Large intestine (tissue), 3 donors: ENCODE measurements at regions not wholly inside any gene's neighbourhood (a gene's known extent, or its start where the extent isn't known, plus 50 kb on each side); places are given as distances from the start of the nearest gene placed in this dataset.
A peak's percentile ranks its signal among the peaks of the same experiment; 100 is the strongest.

Experiments used
- DNase-seq, 2 donors: peaks; one replicate each; pipeline versions ENCODE4 v3.0.0 to v3.0.0-alpha.2; 2013
- H3K27ac ChIP-seq: one replicate; pipeline ENCODE4 v1.5.1; 2013; ENCODE audit warnings: low read length
- H3K27me3 ChIP-seq: 2 replicates; pipeline ENCODE4 v1.6.1; 2013; ENCODE audit warnings: low read length; ENCODE audit not compliant: control insufficient read depth, insufficient read depth
- H3K36me3 ChIP-seq: 2 replicates; pipeline ENCODE4 v1.6.1; 2013; ENCODE audit warnings: low read length; ENCODE audit not compliant: control insufficient read depth, insufficient read depth
- H3K4me1 ChIP-seq: one replicate; pipeline ENCODE4 v1.6.1; 2013; ENCODE audit warnings: low read length; ENCODE audit not compliant: control insufficient read depth, insufficient read depth
- H3K4me3 ChIP-seq: one replicate; pipeline ENCODE4 v1.5.1; 2013; ENCODE audit warnings: low read length
- H3K9me3 ChIP-seq: one replicate; pipeline ENCODE4 v1.6.1; 2013; ENCODE audit warnings: mild to moderate bottlenecking, low read depth, low read length, moderate library complexity; ENCODE audit not compliant: control insufficient read depth
- WGBS: methylation state at CpG from one replicate; pipeline ENCODE4 v1.1.5; 2013; ENCODE audit warnings: low lambda C conversion rate; ENCODE audit not compliant: insufficient coverage; 5-methylcytosine and 5-hydroxymethylcytosine counted together

DNA sequence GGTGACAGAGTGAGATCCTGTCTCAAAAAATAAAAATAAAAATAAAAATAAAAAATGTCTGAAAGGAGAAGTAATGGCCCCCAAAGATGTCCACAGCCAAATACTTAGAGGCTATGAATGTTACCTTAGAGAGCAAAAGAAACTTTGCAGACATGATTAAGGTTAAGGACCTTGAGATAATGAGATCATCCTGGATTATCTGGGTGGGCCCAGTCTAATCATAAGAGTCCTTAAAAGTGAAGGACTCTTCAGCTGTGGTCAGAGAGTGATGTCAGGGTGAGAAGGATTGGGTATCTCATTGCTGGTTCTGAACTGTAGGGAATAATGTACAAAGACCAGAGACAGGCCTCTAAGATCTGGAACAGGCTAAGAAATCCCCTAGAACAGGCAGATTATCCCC, 84.9 kb upstream of the POU1F1 start:
- Histone ChIP-seq H3K27me3 (no peaks in the 10 kb centered on the region), H3K4me1 (no peaks in the 10 kb centered on the region), H3K4me3 (no peak overlapping the region), H3K36me3 (no peaks in the 10 kb centered on the region), H3K27ac (no peak overlapping the region), H3K9me3 (no peaks in the 10 kb centered on the region)
- no peak for DNase-seq

GRCh38 chr3:87359826-87360225, 83.4 kb upstream of the POU1F1 start:
- Histone ChIP-seq H3K4me1 (no peaks in the 10 kb centered on the region), H3K27ac (no peak overlapping the region), H3K4me3 (no peak overlapping the region), H3K27me3 (no peaks in the 10 kb centered on the region), H3K36me3 (no peaks in the 10 kb centered on the region), H3K9me3 (no peaks in the 10 kb centered on the region)
- no CpG with 5 or more reads among the region's 2 CpGs for WGBS
- no peak for DNase-seq

DNA sequence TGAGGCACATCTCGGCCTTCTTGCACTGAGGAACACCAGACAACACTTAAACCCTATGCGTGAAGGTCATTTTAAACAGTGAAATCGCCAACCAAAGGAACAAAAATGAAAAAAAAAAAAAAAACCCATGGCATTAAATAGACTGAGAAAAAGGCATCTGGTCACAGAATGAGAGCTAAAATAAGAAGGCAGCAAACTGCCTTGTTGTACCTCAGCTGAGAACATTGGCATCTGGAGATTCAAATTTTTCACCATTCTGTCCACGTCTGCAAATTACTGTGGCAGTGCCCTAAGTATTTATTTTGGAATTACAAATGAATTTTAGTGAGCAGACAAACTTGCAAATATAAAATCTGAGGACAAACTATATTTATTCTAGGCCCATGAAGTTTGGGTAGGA, 82.6 kb upstream of the POU1F1 start:
- H3K36me3 ChIP-seq: no peaks in the 10 kb centered on the region
- H3K27ac ChIP-seq: no peak overlapping the region

GRCh38 chr3:87358066-87358465, 81.7 kb upstream of the POU1F1 start:
- H3K4me3 ChIP-seq: no peak overlapping the region
- no CpG with 5 or more reads among the region's 2 CpGs for WGBS
- no peaks in the 10 kb centered on the region for H3K36me3 ChIP-seq
- H3K4me1 ChIP-seq: no peaks in the 10 kb centered on the region
- DNase-seq: no peak
- no peaks in the 10 kb centered on the region for H3K27me3 ChIP-seq
- no peaks in the 10 kb centered on the region for H3K9me3 ChIP-seq
- H3K27ac ChIP-seq: no peak overlapping the region

More for the DNA sequence above, 82.6 kb upstream of the POU1F1 start:
- no peak for DNase-seq
- 80% methylated on average over 1 of the region's 4 CpGs for WGBS
- Histone ChIP-seq H3K4me1 (no peaks in the 10 kb centered on the region), H3K4me3 (no peak overlapping the region), H3K9me3 (no peaks in the 10 kb centered on the region), H3K27me3 (no peaks in the 10 kb centered on the region)

- no peak overlapping the region for H3K27ac ChIP-seq
- H3K9me3 ChIP-seq: no peaks in the 10 kb centered on the region
- peak; percentile 59 to 71 for DNase-seq
- H3K4me3 ChIP-seq: no peak overlapping the region
- H3K4me1 ChIP-seq: peaks cover 5% of the 10 kb centered on the region
- H3K27me3 ChIP-seq: no peaks in the 10 kb centered on the region
- no peaks in the 10 kb centered on the region for H3K36me3 ChIP-seq
Measured at GRCh38 chr3:87354398-87354797, 78.0 kb upstream of the POU1F1 start.

DNA sequence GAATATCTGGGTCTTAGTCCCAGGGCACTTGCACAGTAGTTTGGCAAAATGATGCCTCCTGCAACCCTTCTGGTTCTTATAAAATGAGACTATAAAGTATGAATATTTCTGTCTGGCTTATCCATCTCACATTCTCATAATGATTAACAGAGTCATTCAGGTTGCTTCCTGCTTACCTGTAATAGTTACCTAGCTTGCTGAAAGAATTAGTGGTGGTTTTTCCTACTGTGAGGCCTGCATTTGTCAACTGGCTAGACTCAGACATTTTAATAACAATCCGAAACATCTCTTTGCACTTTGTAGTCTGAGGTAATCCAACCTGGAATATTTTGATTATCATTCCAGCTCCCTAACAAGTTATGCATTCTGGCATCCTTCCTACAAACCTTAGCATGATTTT, 75.6 kb upstream of the POU1F1 start:
- Histone ChIP-seq H3K9me3 (no peaks in the 10 kb centered on the region), H3K36me3 (no peaks in the 10 kb centered on the region), H3K27me3 (no peaks in the 10 kb centered on the region), H3K4me3 (no peak overlapping the region), H3K27ac (peak overlapping the region; percentile 33), H3K4me1 (peaks cover 5% of the 10 kb centered on the region)
- peak; percentile 9 to 55 for DNase-seq
- no CpG with 5 or more reads among the region's 1 CpG for WGBS

DNA sequence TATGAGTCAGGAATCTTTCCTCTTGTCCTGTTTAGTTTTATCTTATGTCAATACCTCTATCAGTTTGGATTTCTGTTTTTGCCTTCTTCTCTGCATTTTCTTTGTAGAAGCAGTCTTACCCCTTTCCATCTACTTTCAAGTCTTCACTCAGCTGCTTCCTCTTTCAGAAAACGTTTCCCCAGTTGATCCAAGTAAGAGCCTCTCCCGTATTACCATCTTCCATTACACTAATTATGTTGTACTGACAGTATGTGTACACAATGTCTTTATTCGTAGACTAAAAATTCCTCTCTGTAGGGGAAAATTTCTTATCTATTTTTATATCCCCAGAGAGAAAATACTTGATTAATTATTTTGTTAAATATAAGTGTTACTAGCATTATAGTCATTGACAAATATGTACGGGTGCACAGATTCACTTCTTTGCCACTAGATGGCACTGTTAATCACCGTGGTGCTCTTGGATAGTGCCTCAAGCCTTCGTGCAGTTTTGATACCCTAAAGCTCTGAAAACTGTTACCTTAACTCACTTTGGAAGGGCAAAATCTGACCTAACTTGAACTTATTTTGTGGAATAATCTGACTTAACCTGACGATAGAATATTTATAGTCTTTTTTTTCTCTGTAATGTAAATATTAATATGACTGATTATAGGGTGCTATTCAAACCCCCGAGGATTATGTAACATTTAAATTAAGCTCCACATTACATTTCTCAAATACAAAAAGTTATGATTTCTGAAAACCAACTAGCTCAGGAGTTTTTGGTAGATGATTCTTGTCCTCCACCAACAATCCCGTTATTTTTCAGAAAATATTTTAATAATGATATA, 74.2 kb upstream of the POU1F1 start:
- H3K27me3 ChIP-seq: no peaks in the 10 kb centered on the region
- H3K27ac ChIP-seq: no peak overlapping the region
- H3K4me3 ChIP-seq: no peak overlapping the region
- no peaks in the 10 kb centered on the region for H3K36me3 ChIP-seq
- peak; percentile 35 to 36 for DNase-seq
- no peaks in the 10 kb centered on the region for H3K9me3 ChIP-seq
- peaks cover 5% of the 10 kb centered on the region for H3K4me1 ChIP-seq
- 20% methylated on average over 5 of the region's 9 CpGs for WGBS

DNA sequence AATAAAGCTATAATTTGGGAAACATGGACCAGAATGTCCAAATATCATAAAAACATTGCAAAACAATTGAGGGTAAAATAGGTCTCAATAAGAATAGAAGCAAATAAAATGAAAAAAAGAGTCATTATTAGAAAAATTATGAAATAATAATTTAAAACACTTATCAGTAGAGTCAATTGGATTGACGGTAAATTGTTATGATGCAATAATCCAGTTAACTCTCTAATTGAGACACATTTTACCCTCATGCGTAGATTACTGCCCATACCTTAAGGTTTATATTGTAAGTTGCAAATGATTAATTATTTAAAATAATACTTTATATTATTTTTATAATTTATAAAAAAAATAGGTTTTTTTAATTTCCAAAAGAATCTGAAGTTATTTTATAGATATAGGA, 73.4 kb upstream of the POU1F1 start:
- no peaks in the 10 kb centered on the region for H3K36me3 ChIP-seq
- DNase-seq: no peak
- H3K27ac ChIP-seq: no peak overlapping the region
- WGBS: 80% methylated on average over 1 of the region's 2 CpGs
- no peaks in the 10 kb centered on the region for H3K9me3 ChIP-seq
- no peak overlapping the region for H3K4me3 ChIP-seq
- H3K4me1 ChIP-seq: peaks cover 5% of the 10 kb centered on the region
- no peaks in the 10 kb centered on the region for H3K27me3 ChIP-seq

GRCh38 chr3:87336761-87337160, 60.4 kb upstream of the POU1F1 start:
- no peaks in the 10 kb centered on the region for H3K9me3 ChIP-seq
- H3K27me3 ChIP-seq: no peaks in the 10 kb centered on the region
- DNase-seq: no peak
- no peaks in the 10 kb centered on the region for H3K4me1 ChIP-seq
- no peaks in the 10 kb centered on the region for H3K36me3 ChIP-seq
- no peak overlapping the region for H3K27ac ChIP-seq
- no peak overlapping the region for H3K4me3 ChIP-seq

- no peak for DNase-seq
- WGBS: no CpG with 5 or more reads among the region's 1 CpG
- Histone ChIP-seq H3K27me3 (no peaks in the 10 kb centered on the region), H3K27ac (no peak overlapping the region), H3K9me3 (no peaks in the 10 kb centered on the region), H3K36me3 (no peaks in the 10 kb centered on the region), H3K4me3 (no peak overlapping the region), H3K4me1 (no peaks in the 10 kb centered on the region)
Measured at GRCh38 chr3:87335931-87336330, 59.5 kb upstream of the POU1F1 start.

- no peaks in the 10 kb centered on the region for H3K27me3 ChIP-seq
- no peak for DNase-seq
- H3K4me3 ChIP-seq: no peak overlapping the region
- H3K36me3 ChIP-seq: no peaks in the 10 kb centered on the region
- H3K27ac ChIP-seq: no peak overlapping the region
- H3K4me1 ChIP-seq: no peaks in the 10 kb centered on the region
- no peaks in the 10 kb centered on the region for H3K9me3 ChIP-seq
- WGBS: 70% methylated on average over 4 of the region's 5 CpGs
Measured at GRCh38 chr3:87333393-87333892, 57.1 kb upstream of the POU1F1 start.
